ENCODE measurements at regions not wholly inside any gene's neighbourhood (a gene's known extent, or its start where the extent isn't known, plus 50 kb on each side); places are given as distances from the start of the nearest gene placed in this dataset.

GRCh38 chr18:26656431-26656943 lies 108.1 kb upstream of the KCTD1 start:
- TF ChIP-seq POLR2AphosphoS5 (IDR thresholded peaks at IDR 0.05) (no peak), POLR2A (IDR thresholded peaks at IDR 0.05) (no peak), EP300 (IDR thresholded peaks at IDR 0.05) (no peak)
- TF ChIP-seq, protein P1, sequence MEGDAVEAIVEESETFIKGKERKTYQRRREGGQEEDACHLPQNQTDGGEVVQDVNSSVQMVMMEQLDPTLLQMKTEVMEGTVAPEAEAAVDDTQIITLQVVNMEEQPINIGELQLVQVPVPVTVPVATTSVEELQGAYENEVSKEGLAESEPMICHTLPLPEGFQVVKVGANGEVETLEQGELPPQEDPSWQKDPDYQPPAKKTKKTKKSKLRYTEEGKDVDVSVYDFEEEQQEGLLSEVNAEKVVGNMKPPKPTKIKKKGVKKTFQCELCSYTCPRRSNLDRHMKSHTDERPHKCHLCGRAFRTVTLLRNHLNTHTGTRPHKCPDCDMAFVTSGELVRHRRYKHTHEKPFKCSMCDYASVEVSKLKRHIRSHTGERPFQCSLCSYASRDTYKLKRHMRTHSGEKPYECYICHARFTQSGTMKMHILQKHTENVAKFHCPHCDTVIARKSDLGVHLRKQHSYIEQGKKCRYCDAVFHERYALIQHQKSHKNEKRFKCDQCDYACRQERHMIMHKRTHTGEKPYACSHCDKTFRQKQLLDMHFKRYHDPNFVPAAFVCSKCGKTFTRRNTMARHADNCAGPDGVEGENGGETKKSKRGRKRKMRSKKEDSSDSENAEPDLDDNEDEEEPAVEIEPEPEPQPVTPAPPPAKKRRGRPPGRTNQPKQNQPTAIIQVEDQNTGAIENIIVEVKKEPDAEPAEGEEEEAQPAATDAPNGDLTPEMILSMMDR (IDR thresholded peaks at IDR 0.05), result no peak
- Histone ChIP-seq H3K27ac (peak overlapping the region; percentile 77 to 86 (median 77)), H3K36me3 (no peaks in the 10 kb centered on the region), H3K4me3 (peak overlapping the region; percentile 23 to 78 (median 65)), H3K9me3 (no peaks in the 10 kb centered on the region), H3K4me1 (peaks cover 11 to 35% (median 24%) of the 10 kb centered on the region in 4 donors), H3K27me3 (peaks cover 0 to 5% (median 0%) of the 10 kb centered on the region in 4 donors)
- 0% methylated on average over 14 to 45 of the region's 68 CpGs for WGBS, 2 donors
- no peak for DNase-seq
- ATAC-seq (ENCODE audit: low FRiP score in 2 of 2), result peak in 1 of 2 donors; percentile 33

DNA sequence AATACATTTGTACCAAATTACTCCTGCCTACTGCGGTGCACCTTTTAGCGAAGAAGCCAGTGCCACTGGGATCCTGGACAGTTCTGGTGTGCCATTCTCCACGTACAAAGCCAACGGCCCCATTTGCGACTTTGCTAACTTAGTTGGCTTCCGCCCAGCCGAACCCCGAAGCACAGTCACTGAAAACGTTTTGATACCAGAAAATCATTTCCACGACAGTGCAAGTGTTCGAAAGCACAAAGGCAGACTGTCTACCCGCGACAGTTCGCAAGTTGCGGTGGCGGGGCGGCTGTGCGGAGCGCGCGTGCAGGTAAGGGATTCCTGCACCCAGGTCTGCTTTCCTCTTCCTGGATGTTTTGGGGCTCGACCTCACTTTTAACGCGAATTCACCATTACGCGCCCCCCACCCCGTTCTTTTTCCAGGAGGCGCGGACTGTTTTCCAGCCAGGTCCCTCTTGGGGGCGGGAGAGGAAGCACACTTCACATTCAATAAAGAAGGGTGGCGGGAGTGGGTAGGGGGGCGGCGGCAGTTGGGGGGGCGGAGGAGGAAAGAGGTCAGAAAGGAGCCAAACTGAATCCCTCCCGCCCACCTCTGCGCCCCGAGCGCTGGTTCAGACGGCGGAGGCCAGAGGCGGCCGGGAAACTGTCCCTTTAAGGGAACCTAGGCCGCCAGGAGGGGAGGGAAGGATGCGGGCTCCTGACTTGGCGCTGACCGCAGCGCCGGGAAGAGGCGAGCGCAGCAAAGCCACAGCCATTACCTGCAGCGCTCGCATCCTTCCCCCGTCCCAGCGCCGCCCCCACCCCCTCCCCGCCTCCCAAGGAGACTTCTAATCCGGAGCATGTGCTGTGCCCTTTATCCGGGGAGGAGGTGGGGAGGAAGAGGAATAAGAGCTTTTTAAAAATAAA lies 107.4 kb upstream of the KCTD1 start:
- 1% methylated on average over 37 to 58 of the region's 58 CpGs for WGBS, 2 donors
- ATAC-seq (ENCODE audit: low FRiP score in 2 of 2) (peak; percentile 77 to 88), DNase-seq (peak; percentile 45 to 87)
- Histone ChIP-seq H3K4me1 (peaks cover 11 to 35% (median 24%) of the 10 kb centered on the region in 4 donors), H3K4me3 (peak overlapping the region; percentile 23 to 78 (median 65)), H3K27ac (peak overlapping the region; percentile 77 to 86 (median 77)), H3K9me3 (no peaks in the 10 kb centered on the region), H3K27me3 (peaks cover 0 to 5% (median 0%) of the 10 kb centered on the region in 4 donors), H3K36me3 (no peaks in the 10 kb centered on the region)
- no peak for TF ChIP-seq POLR2A (IDR thresholded peaks at IDR 0.05)
- TF ChIP-seq EP300 (IDR thresholded peaks at IDR 0.05), result no peak
- TF ChIP-seq, protein P1 (IDR thresholded peaks at IDR 0.05), result peak in 3 of 6 experiments; percentile 12 to 25 (median 14)
- TF ChIP-seq POLR2AphosphoS5 (IDR thresholded peaks at IDR 0.05), result no peak

DNA sequence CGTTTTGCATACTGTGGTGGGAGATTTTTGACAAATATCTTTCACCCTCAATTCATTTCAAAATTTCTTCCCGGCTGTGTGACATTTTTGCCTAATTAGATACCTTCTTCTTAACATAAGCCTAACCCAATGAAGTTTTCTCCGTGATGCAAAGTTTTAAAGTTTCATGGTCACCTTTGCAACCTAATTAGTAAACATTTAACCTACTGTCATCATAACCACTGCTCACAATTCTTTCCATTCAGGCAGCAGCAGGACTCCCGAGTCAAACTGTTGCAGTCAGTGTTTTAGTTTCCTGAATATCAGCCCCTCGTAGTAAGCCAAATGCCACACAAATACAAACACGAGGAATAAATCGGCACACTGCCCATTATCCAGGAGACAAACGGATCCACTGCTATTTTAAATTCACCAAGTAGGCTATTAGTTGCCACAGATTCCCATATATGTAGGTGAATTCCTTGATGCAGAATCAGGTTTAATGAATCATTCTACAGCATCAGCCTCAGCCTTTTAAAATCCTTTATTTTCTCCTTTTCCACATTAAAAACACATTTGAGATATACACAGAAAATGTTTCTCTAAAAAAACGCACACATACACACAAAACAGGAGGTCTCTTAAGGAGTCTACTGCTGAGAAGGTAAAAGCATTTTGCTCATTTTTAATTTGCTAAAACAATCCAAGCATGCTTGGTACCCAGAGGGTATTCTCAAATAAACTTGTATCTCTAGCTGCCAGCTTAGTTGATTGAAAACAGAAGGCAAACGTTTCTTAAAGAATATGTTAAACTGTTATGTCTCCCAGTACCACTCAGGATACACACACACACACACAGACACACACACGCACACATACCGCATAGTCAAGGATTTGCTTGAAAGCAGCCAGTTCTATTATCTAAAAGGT lies 106.5 kb upstream of the KCTD1 start:
- ATAC-seq (ENCODE audit: low FRiP score in 2 of 2), result peak in 1 of 2 donors; percentile 17
- H3K27ac ChIP-seq, result peak overlapping the region; percentile 77 to 86 (median 77)
- H3K27me3 ChIP-seq, result peaks cover 0 to 5% (median 0%) of the 10 kb centered on the region in 4 donors
- WGBS, 2 donors, result 11 to 14% methylated on average over 12 of the region's 12 CpGs
- DNase-seq, result no peak
- H3K4me3 ChIP-seq, result peak overlapping the region in 3 of 4 donors; percentile 56 to 78 (median 74)
- peaks cover 11 to 35% (median 24%) of the 10 kb centered on the region in 4 donors for H3K4me1 ChIP-seq
- no peaks in the 10 kb centered on the region for H3K36me3 ChIP-seq
- H3K9me3 ChIP-seq, result no peaks in the 10 kb centered on the region
- no peak for TF ChIP-seq POLR2AphosphoS5 (IDR thresholded peaks at IDR 0.05)
- TF ChIP-seq POLR2A (IDR thresholded peaks at IDR 0.05), result no peak
- no peak for TF ChIP-seq EP300 (IDR thresholded peaks at IDR 0.05)
- TF ChIP-seq, protein P1 (IDR thresholded peaks at IDR 0.05), result no peak

GRCh38 chr18:26653943-26654615 lies 105.7 kb upstream of the KCTD1 start:
- peaks cover 0 to 5% (median 0%) of the 10 kb centered on the region in 4 donors for H3K27me3 ChIP-seq
- DNase-seq, result no peak
- WGBS, 2 donors, result 47 to 48% methylated on average over 5 of the region's 5 CpGs

More at GRCh38 chr18:26653943-26654615, 105.7 kb upstream of the KCTD1 start:
- H3K27ac ChIP-seq, result no peak overlapping the region
- H3K9me3 ChIP-seq, result no peaks in the 10 kb centered on the region
- TF ChIP-seq POLR2A (IDR thresholded peaks at IDR 0.05) (no peak), EP300 (IDR thresholded peaks at IDR 0.05) (no peak), POLR2AphosphoS5 (IDR thresholded peaks at IDR 0.05) (no peak)
- TF ChIP-seq, protein P1 (IDR thresholded peaks at IDR 0.05), result no peak
- H3K36me3 ChIP-seq, result no peaks in the 10 kb centered on the region
- ATAC-seq (ENCODE audit: low FRiP score in 2 of 2), result no peak
- H3K4me3 ChIP-seq, result no peak overlapping the region
- peaks cover 11 to 40% (median 26%) of the 10 kb centered on the region in 4 donors for H3K4me1 ChIP-seq
